HG03558 (cell line): ENCODE measurements at regions not wholly inside any gene's neighbourhood (a gene's known extent, or its start where the extent isn't known, plus 50 kb on each side); places are given as distances from the start of the nearest gene placed in this dataset.
A peak's percentile ranks its signal among the peaks of the same experiment; 100 is the strongest.

Source experiments
- ATAC-seq: cut with Tn5 transposase; IDR thresholded peaks from one replicate; pipeline ENCODE4 v1.9.1; 2021; ENCODE audit warnings: moderate number of reproducible peaks; ENCODE audit not compliant: unreplicated experiment; ENCODE audit errors: extremely low read depth

DNA sequence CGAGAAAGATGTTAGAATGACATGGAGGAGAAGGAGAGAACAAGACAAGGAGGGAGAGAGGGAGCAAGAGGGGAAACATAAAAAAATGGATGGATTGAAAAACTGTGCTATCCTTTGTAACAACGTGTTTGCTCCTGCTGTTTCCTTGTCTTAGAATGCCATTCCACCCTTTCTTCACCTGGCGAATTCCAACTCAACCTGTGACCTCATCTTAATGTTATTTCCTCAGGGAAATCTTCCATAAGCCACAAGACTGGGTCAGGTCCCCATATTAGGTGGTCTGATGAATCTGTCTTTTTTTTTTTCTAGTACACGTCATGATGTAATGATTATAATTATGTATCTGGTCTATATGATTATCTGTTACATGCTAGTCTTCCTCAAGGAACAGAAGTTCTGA, 195.0 kb upstream of the MAF start:
- ATAC-seq: no peak

DNA sequence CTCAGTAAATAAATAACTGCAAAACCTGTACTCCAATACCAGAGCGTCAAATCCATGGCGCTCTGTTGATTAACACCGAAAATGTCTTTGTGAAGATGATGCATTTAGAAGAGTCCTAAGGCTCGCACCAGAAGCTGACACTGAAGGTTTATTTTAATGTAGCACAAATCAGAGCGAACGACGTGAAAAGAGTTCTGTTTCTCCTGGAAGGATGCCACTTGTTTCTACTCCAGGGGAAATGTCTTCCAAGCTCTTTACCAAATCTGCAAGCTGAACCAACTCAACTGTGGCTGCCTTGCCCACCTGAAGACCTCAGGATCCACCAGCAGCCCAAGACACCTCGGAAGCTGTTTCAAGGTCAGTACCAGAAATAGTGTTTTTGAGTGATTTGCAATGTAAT, 194.4 kb upstream of the MAF start:
- ATAC-seq: no peak

DNA sequence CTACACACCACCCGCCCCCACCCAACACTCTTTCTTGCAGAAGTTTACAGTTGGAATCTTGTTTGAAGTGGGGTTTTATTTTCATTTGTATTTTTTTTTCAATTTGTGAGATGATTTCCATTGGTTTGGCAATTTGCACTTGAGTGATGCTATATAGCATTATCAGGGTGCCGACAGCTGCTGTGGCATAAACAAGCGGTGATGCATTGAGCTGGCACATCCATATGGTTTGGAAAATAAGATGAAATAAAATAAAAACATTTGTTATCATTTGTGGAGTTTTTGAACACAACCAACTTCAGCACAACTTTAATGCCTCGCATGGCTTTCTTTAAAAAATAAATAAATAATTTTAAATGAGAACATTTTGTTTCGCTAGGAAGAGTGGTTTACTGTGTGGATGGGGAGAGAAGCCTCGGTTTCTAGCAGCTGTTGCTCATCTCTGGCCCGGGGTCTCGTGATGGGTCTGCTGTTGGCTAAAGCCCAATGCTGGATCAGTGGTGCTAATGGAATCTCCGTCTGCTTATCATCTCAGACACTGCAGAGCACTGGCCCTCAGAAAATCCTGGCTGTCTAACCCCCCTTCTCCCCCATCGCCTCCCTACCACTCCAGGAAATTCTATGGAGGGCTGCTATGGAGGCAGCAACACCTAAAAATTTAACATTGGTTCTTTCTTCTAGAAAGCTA, 192.3 kb upstream of the MAF start:
- ATAC-seq: no peak

GRCh38 chr16:79792076-79792475, 191.5 kb upstream of the MAF start:
- ATAC-seq: no peak

- no peak for ATAC-seq
These were observed 190.3 kb upstream of the MAF start for GRCh38 chr16:79790854-79791253.

GRCh38 chr16:79788949-79789348, 188.4 kb upstream of the MAF start:
- ATAC-seq: no peak

GRCh38 chr16:79786389-79786788, 185.9 kb upstream of the MAF start:
- no peak for ATAC-seq

DNA sequence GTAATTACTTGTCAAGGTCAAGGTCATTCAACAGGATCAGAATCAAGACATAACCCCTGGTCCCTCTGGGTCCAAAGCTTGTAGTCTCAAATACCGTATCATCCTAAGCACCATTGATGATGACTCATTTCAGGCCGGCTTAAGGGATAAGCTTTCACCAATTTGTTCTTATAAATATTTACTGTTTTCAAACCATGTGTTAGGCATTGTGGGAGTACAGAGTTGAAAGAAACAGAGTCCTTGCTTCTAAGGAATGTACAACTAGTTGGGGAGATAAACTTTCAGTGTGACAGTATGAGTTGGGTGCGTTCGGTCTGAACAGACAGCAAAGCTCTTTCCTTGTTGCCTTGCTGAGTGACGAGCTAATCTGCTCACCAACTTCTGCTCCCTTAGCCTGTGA, 183.5 kb upstream of the MAF start:
- ATAC-seq: no peak

GRCh38 chr16:79777679-79778078, 177.1 kb upstream of the MAF start:
- ATAC-seq: no peak

DNA sequence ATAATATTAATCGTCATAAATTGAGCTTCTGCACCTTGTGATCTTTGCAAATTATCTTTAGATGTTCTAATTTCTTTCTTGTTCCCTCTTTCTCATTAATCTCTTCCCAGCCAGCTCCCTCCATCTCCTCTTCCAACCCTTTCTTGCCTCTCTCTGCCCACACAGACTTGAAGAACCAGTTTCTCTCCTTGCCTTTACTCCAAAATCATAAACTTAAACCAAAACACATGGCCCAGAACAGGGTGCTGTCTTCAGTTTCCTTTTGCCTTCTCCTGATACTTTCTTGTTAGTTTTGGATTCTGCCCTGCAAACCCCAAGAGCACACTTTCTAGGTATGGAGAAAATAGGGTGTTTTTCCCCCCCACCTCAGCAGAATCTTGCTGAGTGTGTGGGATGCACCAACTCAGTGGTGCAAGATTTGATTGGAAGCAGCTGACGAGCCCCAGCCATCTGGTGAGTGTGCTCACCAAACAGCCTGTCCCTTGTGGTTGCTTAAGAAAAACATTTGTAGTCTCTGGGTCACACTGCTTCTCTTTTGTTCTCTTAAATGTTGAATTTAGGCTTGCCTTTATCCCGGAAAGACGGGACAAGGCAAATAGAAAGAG, 175.8 kb upstream of the MAF start:
- no peak for ATAC-seq

GRCh38 chr16:79772784-79773183, 172.2 kb upstream of the MAF start:
- no peak for ATAC-seq

GRCh38 chr16:79772048-79772447, 171.5 kb upstream of the MAF start:
- no peak for ATAC-seq

GRCh38 chr16:79770244-79771064, 169.9 kb upstream of the MAF start:
- peak; percentile 67 for ATAC-seq

DNA sequence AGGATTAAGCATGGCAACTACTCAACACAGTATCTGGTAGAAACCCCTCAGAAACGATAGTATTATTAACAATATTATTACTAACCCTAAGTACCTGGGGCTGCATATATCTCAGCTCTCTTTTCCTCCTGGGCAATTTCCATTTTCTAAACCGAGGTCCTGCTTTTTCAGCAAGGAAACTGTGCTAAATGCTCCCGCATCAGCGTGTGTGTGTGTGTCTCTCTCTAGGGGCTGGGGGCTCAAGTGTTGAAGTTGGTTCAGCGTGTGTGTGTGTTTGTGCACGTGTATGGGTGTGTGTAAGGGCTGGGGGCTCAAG, 169.3 kb upstream of the MAF start:
- no peak for ATAC-seq

DNA sequence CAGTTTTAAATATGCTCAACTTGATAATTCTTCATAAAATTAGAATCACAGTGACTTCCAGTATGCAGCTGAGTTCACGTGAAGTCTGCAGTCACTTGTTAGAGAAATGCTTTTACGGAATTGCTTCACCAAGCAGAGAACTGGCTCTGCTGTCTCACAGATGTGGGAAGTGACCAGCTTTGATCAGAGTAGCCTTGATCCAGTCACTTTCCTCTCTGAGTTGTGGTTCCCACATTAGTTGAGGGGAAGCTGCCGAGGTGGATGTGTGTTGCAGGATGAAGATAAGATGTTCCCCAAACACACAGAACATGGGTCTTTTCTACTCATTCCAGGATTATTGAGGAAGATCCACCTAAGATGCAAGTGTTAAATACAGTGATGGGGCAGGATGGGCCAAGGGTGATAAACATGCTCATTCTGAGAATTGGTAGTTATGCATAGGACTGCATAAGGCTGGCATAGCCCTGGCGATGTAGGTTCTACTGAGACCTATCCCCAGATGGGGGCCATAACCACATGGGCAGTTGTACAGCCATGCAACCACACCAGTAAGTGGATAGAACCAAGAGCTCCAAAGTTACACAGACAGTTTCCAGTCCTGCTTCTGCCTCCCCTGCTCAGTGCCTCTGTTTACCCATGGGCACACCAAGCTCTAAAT, 168.9 kb upstream of the MAF start:
- no peak for ATAC-seq

DNA sequence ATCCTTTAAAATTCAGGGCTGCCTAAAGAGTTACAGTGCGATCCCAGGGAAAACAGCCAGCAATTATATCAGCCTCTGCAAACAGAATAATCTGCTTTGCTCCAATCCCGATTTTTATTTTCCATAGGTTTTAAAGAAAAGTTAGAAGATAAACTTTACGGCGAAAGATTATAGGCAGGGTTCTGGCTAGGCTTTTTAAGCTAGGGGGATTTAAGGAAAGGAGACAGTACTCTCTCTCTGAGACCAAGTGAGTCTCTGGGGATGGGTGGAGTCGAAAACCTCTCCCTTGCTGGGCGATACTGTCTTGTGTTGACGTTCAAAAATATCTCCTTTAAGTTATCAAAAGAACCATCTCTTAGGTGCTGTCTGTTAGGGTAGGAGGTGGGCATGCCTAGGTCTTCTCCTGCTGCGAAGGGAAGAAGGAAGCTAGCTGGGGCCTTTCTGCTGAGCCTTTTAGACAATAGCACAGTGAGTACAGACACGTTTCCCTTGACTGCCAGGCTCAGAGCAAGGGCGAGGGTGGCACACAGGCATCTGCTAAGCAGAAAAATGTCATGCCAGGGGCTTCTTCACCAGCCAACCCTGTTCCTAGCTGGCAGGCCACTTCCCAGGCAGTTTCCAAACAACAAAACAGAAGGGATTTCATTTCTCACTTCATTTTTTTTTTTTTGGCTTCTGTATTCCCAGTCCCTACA, 167.9 kb upstream of the MAF start:
- no peak for ATAC-seq

GRCh38 chr16:79767421-79768275, 167.1 kb upstream of the MAF start:
- no peak for ATAC-seq

DNA sequence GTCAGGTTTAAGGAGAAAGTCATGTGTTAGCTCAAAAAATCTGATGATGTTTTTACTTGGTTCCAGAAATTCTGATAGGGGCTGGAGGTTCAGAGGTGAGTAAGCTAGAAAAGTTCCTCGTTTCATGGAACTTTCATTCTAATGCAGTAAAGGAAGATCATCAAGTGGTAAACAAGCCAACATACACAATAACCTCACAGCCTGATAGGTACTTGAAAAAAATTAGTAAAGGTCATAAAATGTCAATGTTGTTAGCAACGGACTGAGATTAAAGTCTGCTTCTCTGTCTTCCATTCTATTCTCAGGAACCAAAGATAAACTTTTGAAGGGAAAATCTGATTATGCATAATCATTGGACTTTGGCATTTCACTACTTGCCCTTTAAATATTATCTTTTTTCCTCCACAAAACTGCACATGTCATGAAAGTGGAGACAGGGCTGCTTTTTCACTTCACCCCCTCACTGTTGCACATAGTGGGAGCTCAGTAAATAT, 165.4 kb upstream of the MAF start:
- ATAC-seq: no peak

DNA sequence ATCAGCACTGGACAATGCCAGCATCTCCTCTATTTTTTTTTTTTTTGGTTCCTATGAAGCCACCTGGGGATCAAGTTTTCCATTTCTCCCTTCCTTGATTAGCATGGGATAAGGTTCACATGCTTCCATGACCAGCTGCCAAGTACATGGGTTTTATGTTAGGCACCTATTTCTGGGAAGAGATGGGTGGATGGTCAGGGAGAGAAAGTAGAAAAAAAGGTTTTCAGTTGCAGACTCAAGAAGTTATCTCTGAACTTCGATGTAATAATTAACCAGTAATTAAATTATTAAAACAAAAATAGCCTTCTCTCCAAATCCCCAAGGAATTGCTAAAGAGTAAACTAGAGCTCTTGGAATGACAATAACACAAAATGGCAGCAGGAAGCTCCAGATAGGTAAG, 164.9 kb upstream of the MAF start:
- ATAC-seq: no peak
